Endothelial cell of umbilical vein (primary cell): ENCODE measurements at regions not wholly inside any gene's neighbourhood (a gene's known extent, or its start where the extent isn't known, plus 50 kb on each side); places are given as distances from the start of the nearest gene placed in this dataset.

Source experiments
- BruUV-seq: library from RNA; stranded (reverse); fragments of 400-500 nt; replicated peaks from 2 replicates; lab custom pipeline; 2021; lab: Mats Ljungman, UMichigan
- CTCF ChIA-PET: fragments of 300-600, 350-600 bp; sonication (Branson Sonifier 250); formaldehyde crosslinking; loops from one replicate; lab custom pipeline; 2021; ENCODE audit warnings: antibody characterized with exemption, inconsistent platforms; lab: Charles Lee
- POLR2A ChIA-PET: fragments of 300-600, 350-600 bp; sonication (Branson Sonifier 250); formaldehyde crosslinking; loops from one replicate; lab custom pipeline; 2021; ENCODE audit warnings: antibody characterized with exemption, inconsistent platforms; lab: Charles Lee
- DNase-seq: peaks from one replicate; pipeline ENCODE4 v3.0.0-alpha.2; 2011; ENCODE audit warnings: low read depth, low spot score
- FAIRE-seq: peaks from 2 replicates; lab custom pipeline; 2011; peaks lifted over from hg19 to GRCh38; lab: Jason Lieb, UNC
- H2AFZ ChIP-seq: 2 replicates; pipeline ENCODE4 v1.6.0; 2012; ENCODE audit warnings: low read depth, low read length, control low read depth, inconsistent platforms
- H3K27ac ChIP-seq: 2 replicates; pipeline ENCODE4 v1.5.1; 2011; ENCODE audit warnings: low read depth, mild to moderate bottlenecking, control low read depth, low read length, moderate library complexity; ENCODE audit not compliant: insufficient read depth
- H3K27me3 ChIP-seq, 2 experiments: 2 replicates each; pipeline versions ENCODE4 v1.6.0 to v1.6.1; 2011; ENCODE audit warnings: low read length in 2 of 2, mixed read lengths in 1 of 2; ENCODE audit not compliant: control insufficient read depth in 2 of 2, insufficient read depth in 2 of 2
- H3K36me3 ChIP-seq, 2 experiments: 2 replicates in 1 of 2; 3 replicates in 1 of 2; pipeline ENCODE4 v1.5.1; 2011; ENCODE audit warnings: low read length in 2 of 2, mild to moderate bottlenecking in 1 of 2, moderate library complexity in 1 of 2; ENCODE audit not compliant: control insufficient read depth in 2 of 2, insufficient read depth in 2 of 2; ENCODE audit errors: extremely low read depth in 1 of 2
- H3K4me1 ChIP-seq: 3 replicates; pipeline ENCODE4 v1.5.1; 2011; ENCODE audit warnings: mild to moderate bottlenecking, low read length; ENCODE audit not compliant: control insufficient read depth, insufficient read depth; ENCODE audit errors: extremely low read depth
- H3K4me2 ChIP-seq: 2 replicates; pipeline ENCODE4 v1.6.1; 2011; ENCODE audit warnings: low read length, control low read depth, mixed read lengths; ENCODE audit not compliant: insufficient read depth
- H3K4me3 ChIP-seq, 3 experiments: fragments of 200-600 bp in 1 of 3; sonication (generic), shearing (Covaris generic) in 1 of 3; replicated peaks in 1 of 3; 2 replicates each; pipeline ENCODE4 v1.5.1; 2011 to 2016; ENCODE audit warnings: control low read depth in 3 of 3, low read length in 3 of 3, mild to moderate bottlenecking in 2 of 3, inconsistent platforms in 1 of 3, low read depth in 1 of 3, moderate library complexity in 1 of 3; ENCODE audit not compliant: insufficient read depth in 1 of 3
- H3K79me2 ChIP-seq: 2 replicates; pipeline ENCODE4 v1.6.0; 2012; ENCODE audit warnings: low read length, inconsistent platforms; ENCODE audit not compliant: control insufficient read depth, insufficient read depth
- H3K9ac ChIP-seq: replicated peaks from 2 replicates; pipeline ENCODE3; 2011; ENCODE audit warnings: low read length, control low read depth; ENCODE audit not compliant: insufficient read depth; ENCODE audit errors: extremely low read depth
- H3K9me1 ChIP-seq: replicated peaks from 3 replicates; pipeline ENCODE4 v1.6.0; 2011; ENCODE audit warnings: mild to moderate bottlenecking, low read length; ENCODE audit not compliant: control insufficient read depth, insufficient read depth; ENCODE audit errors: extremely low read depth
- H3K9me3 ChIP-seq: replicated peaks from 2 replicates; pipeline ENCODE4 v1.5.1; 2012; ENCODE audit warnings: low read length, inconsistent platforms; ENCODE audit not compliant: control insufficient read depth, insufficient read depth
- H4K20me1 ChIP-seq: replicated peaks from 2 replicates; pipeline ENCODE3; 2011; ENCODE audit warnings: mild to moderate bottlenecking, low read length; ENCODE audit not compliant: control insufficient read depth, insufficient read depth; ENCODE audit errors: extremely low read depth
- CTCF ChIP-seq, 2 donors: IDR thresholded peaks; 1 replicate in 1 of 2; 2 replicates in 1 of 2; pipeline ENCODE4 v1.5.1; 2011; ENCODE audit warnings: low read length in 2 of 2, mild to moderate bottlenecking in 2 of 2, moderate library complexity in 2 of 2, control low read depth in 1 of 2, inconsistent platforms in 1 of 2, low read depth in 1 of 2; ENCODE audit not compliant: insufficient read depth in 1 of 2; ENCODE audit errors: extremely low read depth in 1 of 2
- EZH2 ChIP-seq: IDR thresholded peaks from 2 replicates; pipeline ENCODE4 v1.6.1; 2012; ENCODE audit warnings: borderline replicate concordance, low read depth, mild to moderate bottlenecking, moderate library complexity, low read length, inconsistent platforms; ENCODE audit not compliant: severe bottlenecking
- FOS ChIP-seq: IDR thresholded peaks from 2 replicates; pipeline ENCODE4 v1.6.1; 2011; ENCODE audit warnings: mild to moderate bottlenecking, low read length, moderate library complexity, borderline replicate concordance; ENCODE audit not compliant: insufficient read depth
- GATA2 ChIP-seq: IDR thresholded peaks from 2 replicates; pipeline ENCODE4 v1.7.0; 2011; ENCODE audit warnings: low read depth, mild to moderate bottlenecking, moderate library complexity, mixed read lengths, low read length; ENCODE audit not compliant: insufficient read length, insufficient read depth
- JUN ChIP-seq: IDR thresholded peaks from 2 replicates; pipeline ENCODE4 v1.6.1; 2011; ENCODE audit warnings: borderline replicate concordance, low read depth; ENCODE audit not compliant: insufficient read length, insufficient read depth
- MAX ChIP-seq: IDR thresholded peaks from 2 replicates; pipeline ENCODE4 v1.6.1; 2011; ENCODE audit not compliant: insufficient read depth, insufficient read length
- MYC ChIP-seq: IDR thresholded peaks from one replicate; pipeline ENCODE4 v1.6.1; 2011; ENCODE audit warnings: mild to moderate bottlenecking, low read depth, low read length
- POLR2A ChIP-seq: IDR thresholded peaks from 2 replicates; pipeline ENCODE4 v1.6.1; 2012; ENCODE audit warnings: low read depth, mild to moderate bottlenecking, control low read depth, low read length
- POLR2AphosphoS5 ChIP-seq: IDR thresholded peaks from 2 replicates; pipeline ENCODE4 v1.6.1; 2012; ENCODE audit warnings: low read depth, mild to moderate bottlenecking, control low read depth, low read length, moderate library complexity; ENCODE audit not compliant: insufficient read depth
- dilution Hi-C: fragments of 300-500 bp; cut with MboI; formaldehyde crosslinking; loops from one replicate; pipeline ENCODE4 v1.15.0; 2019; ENCODE audit warnings: low sequenced_read_pairs; ENCODE audit not compliant: extremely low pct_ligation_motif_present
- intact Hi-C: fragments of 100-400 bp; cut with micrococcal nuclease; formaldehyde crosslinking; loops from one replicate; pipeline ENCODE4 v1.10.0; 2022

GRCh38 chr20:55014766-55015165 lies 539.4 kb downstream of the DOK5 start:
- Histone ChIP-seq H4K20me1 (no peaks in the 10 kb centered on the region), H3K9ac (no peak overlapping the region), H3K4me1 (no peaks in the 10 kb centered on the region), H3K79me2 (no peaks in the 10 kb centered on the region), H3K4me2 (no peak overlapping the region), H3K4me3 (no peak overlapping the region), H3K9me3 (peaks cover 6% of the 10 kb centered on the region), H3K9me1 (no peaks in the 10 kb centered on the region), H3K36me3 (no peaks in the 10 kb centered on the region), H3K27ac (no peak overlapping the region), H3K27me3 (no peaks in the 10 kb centered on the region), H2AFZ (no peak overlapping the region)
- TF ChIP-seq EZH2 (no peak), POLR2AphosphoS5 (no peak), FOS (no peak), MAX (no peak)
- FAIRE-seq, result no peak
- intact Hi-C loops, result no loop called here
- no TSS peak for BruUV-seq
- CTCF ChIA-PET, result no interaction called here
- POLR2A ChIA-PET, result no interaction called here
- no peak for DNase-seq
- dilution Hi-C loops, result no loop called here

GRCh38 chr20:55010761-55011160 lies 535.4 kb downstream of the DOK5 start:
- no peak for FAIRE-seq
- Histone ChIP-seq H3K4me1 (no peaks in the 10 kb centered on the region), H3K4me3 (no peak overlapping the region), H3K4me2 (no peak overlapping the region), H3K27ac (no peak overlapping the region), H3K9me3 (peaks cover 3% of the 10 kb centered on the region), H3K9me1 (no peaks in the 10 kb centered on the region), H3K36me3 (no peaks in the 10 kb centered on the region), H3K9ac (no peak overlapping the region), H3K27me3 (no peaks in the 10 kb centered on the region), H3K79me2 (no peaks in the 10 kb centered on the region), H4K20me1 (no peaks in the 10 kb centered on the region), H2AFZ (no peak overlapping the region)
- POLR2A ChIA-PET, result no interaction called here
- no TSS peak for BruUV-seq
- intact Hi-C loops, result no loop called here
- DNase-seq, result no peak
- CTCF ChIA-PET, result no interaction called here
- dilution Hi-C loops, result no loop called here
- TF ChIP-seq POLR2AphosphoS5, result no peak
- TF ChIP-seq MAX, result no peak
- TF ChIP-seq MYC, result no peak
- no peak for TF ChIP-seq EZH2
- TF ChIP-seq POLR2A, result no peak
- TF ChIP-seq GATA2, result no peak
- TF ChIP-seq JUN, result no peak
- no peak for TF ChIP-seq CTCF (IDR thresholded peaks at IDR 0.05; ENCODE audit: extremely low read depth in 1 of 2, insufficient read depth in 1 of 2, low read depth in 1 of 2, low read length in 2 of 2)
- TF ChIP-seq FOS, result no peak
